Bronchial epithelial cell (primary cell): ENCODE measurements at regions not wholly inside any gene's neighbourhood (a gene's known extent, or its start where the extent isn't known, plus 50 kb on each side); places are given as distances from the start of the nearest gene placed in this dataset.

Source experiments
- DNase-seq: peaks from one replicate; pipeline ENCODE4 v3.0.0-alpha.2; 2010; ENCODE audit warnings: low read depth
- FAIRE-seq: peaks from 2 replicates; lab custom pipeline; 2011; peaks lifted over from hg19 to GRCh38; lab: Jason Lieb, UNC
- H3K27me3 ChIP-seq: 2 replicates; pipeline ENCODE4 v1.5.1; 2011; ENCODE audit warnings: low read length; ENCODE audit not compliant: control insufficient read depth, insufficient read depth
- H3K36me3 ChIP-seq: 2 replicates; pipeline ENCODE4 v1.5.1; 2011; ENCODE audit warnings: low read length; ENCODE audit not compliant: control insufficient read depth, insufficient read depth
- H3K4me3 ChIP-seq: 2 replicates; pipeline ENCODE4 v1.5.1; 2011; ENCODE audit warnings: mild to moderate bottlenecking, low read depth, low read length, control low read depth
- TF ChIP-seq, protein P1 (sequence below): IDR thresholded peaks from 2 replicates; pipeline ENCODE4 v1.5.1; 2011; ENCODE audit warnings: mild to moderate bottlenecking, moderate library complexity, low read length, control low read depth, inconsistent platforms; ENCODE audit not compliant: insufficient read depth, severe bottlenecking

DNA sequence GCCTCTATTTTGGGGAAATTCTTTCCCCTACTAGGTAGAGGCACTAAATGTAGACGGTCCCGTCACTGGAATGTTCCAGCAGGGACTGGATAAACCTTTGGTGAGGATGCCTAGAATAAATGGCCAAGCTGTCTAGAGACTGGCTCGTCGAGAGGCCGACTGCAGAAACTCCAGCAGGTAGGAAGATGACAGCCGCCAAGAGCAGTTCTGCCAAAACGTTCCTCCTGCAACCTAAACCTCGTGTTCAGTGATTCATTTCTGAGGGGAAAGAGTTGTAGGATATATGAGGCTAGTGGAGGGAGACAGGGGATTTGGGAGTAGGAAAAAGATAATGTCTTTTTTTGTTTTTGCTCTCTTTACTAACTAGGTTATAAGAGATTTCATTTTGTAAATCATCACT lies 184.7 kb upstream of the GDF10 start:
- TF ChIP-seq, protein P1, sequence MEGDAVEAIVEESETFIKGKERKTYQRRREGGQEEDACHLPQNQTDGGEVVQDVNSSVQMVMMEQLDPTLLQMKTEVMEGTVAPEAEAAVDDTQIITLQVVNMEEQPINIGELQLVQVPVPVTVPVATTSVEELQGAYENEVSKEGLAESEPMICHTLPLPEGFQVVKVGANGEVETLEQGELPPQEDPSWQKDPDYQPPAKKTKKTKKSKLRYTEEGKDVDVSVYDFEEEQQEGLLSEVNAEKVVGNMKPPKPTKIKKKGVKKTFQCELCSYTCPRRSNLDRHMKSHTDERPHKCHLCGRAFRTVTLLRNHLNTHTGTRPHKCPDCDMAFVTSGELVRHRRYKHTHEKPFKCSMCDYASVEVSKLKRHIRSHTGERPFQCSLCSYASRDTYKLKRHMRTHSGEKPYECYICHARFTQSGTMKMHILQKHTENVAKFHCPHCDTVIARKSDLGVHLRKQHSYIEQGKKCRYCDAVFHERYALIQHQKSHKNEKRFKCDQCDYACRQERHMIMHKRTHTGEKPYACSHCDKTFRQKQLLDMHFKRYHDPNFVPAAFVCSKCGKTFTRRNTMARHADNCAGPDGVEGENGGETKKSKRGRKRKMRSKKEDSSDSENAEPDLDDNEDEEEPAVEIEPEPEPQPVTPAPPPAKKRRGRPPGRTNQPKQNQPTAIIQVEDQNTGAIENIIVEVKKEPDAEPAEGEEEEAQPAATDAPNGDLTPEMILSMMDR: no peak
- FAIRE-seq: no peak
- no peak for DNase-seq

DNA sequence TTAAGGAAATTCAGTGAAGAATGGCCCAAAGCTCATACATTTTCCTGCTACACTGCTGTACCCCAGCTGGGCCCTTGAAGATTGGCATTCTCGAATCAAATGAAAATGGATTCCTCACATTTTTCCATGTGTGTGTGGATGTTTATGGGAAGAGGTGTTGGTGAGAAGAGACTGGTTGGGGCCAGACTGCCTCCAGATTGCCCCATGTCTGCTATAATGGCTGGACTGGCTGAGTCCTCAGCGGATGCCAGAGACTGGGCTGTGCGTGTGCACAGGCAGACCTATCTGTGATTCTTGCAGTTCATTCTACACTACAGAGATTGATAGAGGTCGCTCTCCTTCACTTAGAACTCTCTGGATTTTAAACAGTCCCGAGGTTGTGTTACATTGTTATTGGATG lies 183.6 kb upstream of the GDF10 start:
- H3K4me3 ChIP-seq: no peak overlapping the region
- TF ChIP-seq, protein P1: no peak
- H3K27me3 ChIP-seq: no peaks in the 10 kb centered on the region
- no peaks in the 10 kb centered on the region for H3K36me3 ChIP-seq
- DNase-seq (no peak), FAIRE-seq (no peak)

More for the DNA sequence above, 184.7 kb upstream of the GDF10 start:
- Histone ChIP-seq H3K27me3 (peaks cover 2% of the 10 kb centered on the region), H3K36me3 (no peaks in the 10 kb centered on the region), H3K4me3 (no peak overlapping the region)

GRCh38 chr10:47118326-47118725 lies 181.7 kb upstream of the GDF10 start:
- H3K27me3 ChIP-seq: no peaks in the 10 kb centered on the region
- no peak overlapping the region for H3K4me3 ChIP-seq
- FAIRE-seq (no peak), DNase-seq (no peak)
- no peaks in the 10 kb centered on the region for H3K36me3 ChIP-seq
- TF ChIP-seq, protein P1: no peak

- FAIRE-seq (no peak), DNase-seq (no peak)
- TF ChIP-seq, protein P1: no peak
- H3K36me3 ChIP-seq: no peaks in the 10 kb centered on the region
- H3K27me3 ChIP-seq: peaks cover 3% of the 10 kb centered on the region
- no peak overlapping the region for H3K4me3 ChIP-seq
These were observed 178.7 kb upstream of the GDF10 start for GRCh38 chr10:47121336-47121735.

GRCh38 chr10:47123716-47124288 lies 176.2 kb upstream of the GDF10 start:
- Histone ChIP-seq H3K36me3 (no peaks in the 10 kb centered on the region), H3K27me3 (peaks cover 5% of the 10 kb centered on the region), H3K4me3 (no peak overlapping the region)
- TF ChIP-seq, protein P1: no peak
- no peak for DNase-seq
- no peak for FAIRE-seq
